NCI-H345 treated with DMSO at 0.1 percent for 48 hours (cell line): ENCODE measurements at regions not wholly inside any gene's neighbourhood (a gene's known extent, or its start where the extent isn't known, plus 50 kb on each side); places are given as distances from the start of the nearest gene placed in this dataset.
"Not testable (repeated sequence)": the region's sequence is repeated elsewhere in the genome, so short reads cannot be mapped to it uniquely, and the experiment has no call there.

ENCODE experiments used
- DNase-seq: peaks from one replicate; lab custom pipeline; 2025; ENCODE audit not compliant: unreplicated experiment; lab: John Stamatoyannopoulos, UW

- no peak for DNase-seq
Measured at GRCh38 chr12:89845767-89846166, 137.1 kb upstream of the ATP2B1 start.

GRCh38 chr12:89845366-89845765, 136.7 kb upstream of the ATP2B1 start:
- DNase-seq: no peak

GRCh38 chr12:89844539-89844938, 135.9 kb upstream of the ATP2B1 start:
- no peak for DNase-seq

GRCh38 chr12:89840162-89840922, 131.7 kb upstream of the ATP2B1 start:
- DNase-seq: no peak

GRCh38 chr12:89839444-89839843, 130.8 kb upstream of the ATP2B1 start:
- DNase-seq: no peak

GRCh38 chr12:89838833-89839232, 130.2 kb upstream of the ATP2B1 start:
- no peak for DNase-seq

GRCh38 chr12:89836026-89836425, 127.4 kb upstream of the ATP2B1 start:
- no peak for DNase-seq

- DNase-seq: no peak
Measured at GRCh38 chr12:89834676-89835075, 126.0 kb upstream of the ATP2B1 start.

- DNase-seq: no peak
Measured at GRCh38 chr12:89833337-89834252, 125.0 kb upstream of the ATP2B1 start.

GRCh38 chr12:89832336-89832735, 123.7 kb upstream of the ATP2B1 start:
- no peak for DNase-seq

- DNase-seq: peak; percentile 14
Measured at GRCh38 chr12:89831310-89832095, 122.9 kb upstream of the ATP2B1 start.

GRCh38 chr12:89829434-89829975, 120.9 kb upstream of the ATP2B1 start:
- no peak for DNase-seq

- no peak for DNase-seq
Measured at GRCh38 chr12:89828575-89828974, 119.9 kb upstream of the ATP2B1 start.

- DNase-seq: peak; percentile 86
Measured at GRCh38 chr12:89827592-89827991, 119.0 kb upstream of the ATP2B1 start.

- DNase-seq: no peak
Measured at GRCh38 chr12:89826468-89826867, 117.8 kb upstream of the ATP2B1 start.

GRCh38 chr12:89825591-89826449, 117.2 kb upstream of the ATP2B1 start:
- no peak for DNase-seq

- no peak for DNase-seq
Measured at GRCh38 chr12:89824822-89825221, 116.2 kb upstream of the ATP2B1 start.

GRCh38 chr12:89822992-89823391, 114.4 kb upstream of the ATP2B1 start:
- DNase-seq: not testable (repeated sequence)

- no peak for DNase-seq
Measured at GRCh38 chr12:89821896-89822295, 113.3 kb upstream of the ATP2B1 start.
